ENCODE measurements at regions not wholly inside any gene's neighbourhood (a gene's known extent, or its start where the extent isn't known, plus 50 kb on each side); places are given as distances from the start of the nearest gene placed in this dataset.

DNA sequence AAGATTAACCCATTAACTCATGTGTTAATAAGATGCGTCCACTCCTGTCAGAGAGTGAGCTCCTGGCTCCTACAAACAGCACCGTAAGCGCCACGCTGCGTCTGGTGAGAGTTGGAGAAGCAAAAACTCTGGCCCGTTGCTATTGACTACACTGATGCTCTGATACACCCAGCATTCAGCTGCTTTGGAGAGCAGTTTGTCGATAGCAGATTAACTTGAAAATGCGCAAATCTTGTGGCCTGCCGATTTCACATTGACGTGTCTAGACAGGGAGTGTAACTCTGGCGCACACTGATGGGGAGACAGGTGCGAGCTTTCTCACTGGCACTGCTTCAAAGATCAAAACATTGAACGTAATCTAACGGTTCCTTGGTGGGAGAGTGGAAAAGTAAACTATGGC is 151.7 kb upstream of the RPS6KA2 start:
- H3K9me3 Mint-ChIP-seq, result no peaks in the 10 kb centered on the region
- H3K4me3 Mint-ChIP-seq, result no peak overlapping the region
- H3K27ac Mint-ChIP-seq, result no peak overlapping the region
- H3K36me3 Mint-ChIP-seq (ENCODE audit: low read depth), result no peaks in the 10 kb centered on the region
- no peak for DNase-seq
- H3K27me3 Mint-ChIP-seq, result peaks cover 2% of the 10 kb centered on the region
- H3K4me1 Mint-ChIP-seq (ENCODE audit: low read depth), result no peaks in the 10 kb centered on the region

DNA sequence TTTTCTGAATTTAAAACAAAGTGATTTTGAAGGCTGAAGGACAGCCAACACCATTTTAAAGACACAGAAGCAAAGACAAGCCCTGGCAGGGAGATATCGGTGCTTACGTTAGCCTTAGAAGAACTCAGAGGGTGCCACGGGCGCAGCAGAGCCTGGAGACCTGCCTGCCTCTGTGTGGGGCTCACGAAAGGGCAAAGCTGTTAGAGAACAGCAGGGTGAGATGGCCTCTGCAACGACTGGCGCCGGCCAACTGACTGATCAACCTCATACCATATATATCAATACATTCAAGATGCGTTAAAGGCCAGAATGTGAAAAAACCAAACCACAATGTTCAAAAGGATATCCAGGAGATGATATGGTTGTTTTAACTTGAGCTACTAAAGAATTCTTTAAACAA is 151.0 kb upstream of the RPS6KA2 start:
- no peaks in the 10 kb centered on the region for H3K36me3 Mint-ChIP-seq (ENCODE audit: low read depth)
- no peak for DNase-seq
- no peak overlapping the region for H3K27ac Mint-ChIP-seq
- H3K4me1 Mint-ChIP-seq (ENCODE audit: low read depth), result no peaks in the 10 kb centered on the region
- no peak overlapping the region for H3K4me3 Mint-ChIP-seq
- H3K9me3 Mint-ChIP-seq, result no peaks in the 10 kb centered on the region
- peaks cover 9% of the 10 kb centered on the region for H3K27me3 Mint-ChIP-seq

DNA sequence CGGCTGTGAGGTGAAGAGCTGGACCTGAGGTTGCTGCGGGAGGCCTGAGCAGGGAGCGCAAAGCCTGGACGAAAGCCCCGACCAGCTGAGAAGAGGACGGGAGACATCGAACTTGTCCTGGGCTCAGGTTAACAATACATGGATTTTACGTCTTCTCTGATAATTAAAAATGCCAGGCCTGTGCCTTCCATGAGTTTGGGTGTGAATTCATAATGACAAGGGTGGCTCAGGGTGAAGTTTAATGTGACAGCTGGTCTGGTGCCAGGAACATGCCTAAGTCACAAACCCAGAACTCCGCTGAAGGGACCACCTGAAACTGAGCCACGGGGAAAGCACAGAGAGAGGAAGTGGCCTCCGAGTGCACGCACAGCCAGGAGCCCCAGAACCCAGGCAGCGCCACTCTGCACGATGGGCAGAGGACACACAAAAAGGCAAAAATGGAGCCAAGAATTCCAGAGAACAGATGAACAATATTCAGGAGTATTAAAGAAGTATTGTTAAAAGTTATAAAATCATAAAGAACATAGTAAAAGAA is 150.1 kb upstream of the RPS6KA2 start:
- Mint-ChIP-seq H3K9me3 (no peaks in the 10 kb centered on the region), H3K4me1 (ENCODE audit: low read depth) (no peaks in the 10 kb centered on the region), H3K27ac (no peak overlapping the region), H3K27me3 (peaks cover 15% of the 10 kb centered on the region), H3K4me3 (no peak overlapping the region), H3K36me3 (ENCODE audit: low read depth) (no peaks in the 10 kb centered on the region)
- no peak for DNase-seq

DNA sequence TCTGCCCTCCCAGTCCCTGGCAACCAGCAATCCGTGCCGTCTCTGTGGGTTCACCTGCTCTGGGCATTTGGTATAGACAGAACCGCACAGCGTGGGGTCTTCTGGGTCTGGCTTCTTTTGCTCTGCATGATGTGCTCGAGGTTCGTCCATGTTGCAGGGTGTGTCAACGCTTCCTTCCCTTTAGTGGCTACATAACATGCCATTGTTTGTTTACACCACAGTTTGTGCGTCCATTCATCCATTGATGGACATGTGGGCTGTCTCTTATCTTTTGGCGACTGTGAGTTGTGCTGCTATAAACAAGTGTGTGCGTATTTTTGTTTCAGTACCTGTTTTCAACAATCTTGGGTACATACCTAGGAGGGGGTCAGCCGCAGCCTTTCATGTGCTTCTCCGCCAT is 149.5 kb upstream of the RPS6KA2 start:
- H3K36me3 Mint-ChIP-seq (ENCODE audit: low read depth), result no peaks in the 10 kb centered on the region
- no peak for DNase-seq

DNA sequence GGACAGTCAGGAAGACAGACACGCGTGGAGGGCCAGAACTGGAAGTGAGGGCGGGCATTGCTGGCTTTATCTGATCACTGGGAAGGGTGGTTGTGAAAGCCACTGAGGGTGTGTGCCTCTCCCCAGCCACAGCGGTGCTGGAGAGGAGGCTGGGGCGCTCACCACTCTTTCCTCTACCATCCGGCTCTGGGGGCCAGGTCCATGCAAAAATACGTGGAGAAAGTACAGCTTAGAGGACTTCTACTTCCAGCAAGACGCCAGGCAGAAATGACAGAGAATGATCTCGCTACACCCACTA is 148.8 kb upstream of the RPS6KA2 start:
- Mint-ChIP-seq H3K27me3 (peaks cover 24% of the 10 kb centered on the region), H3K4me3 (no peak overlapping the region), H3K27ac (no peak overlapping the region), H3K36me3 (ENCODE audit: low read depth) (no peaks in the 10 kb centered on the region), H3K9me3 (no peaks in the 10 kb centered on the region), H3K4me1 (ENCODE audit: low read depth) (peaks cover 4% of the 10 kb centered on the region)
- DNase-seq, result no peak

More for the DNA sequence above, 149.5 kb upstream of the RPS6KA2 start:
- Mint-ChIP-seq H3K4me3 (no peak overlapping the region), H3K27me3 (peaks cover 20% of the 10 kb centered on the region), H3K4me1 (ENCODE audit: low read depth) (no peaks in the 10 kb centered on the region), H3K27ac (no peak overlapping the region), H3K9me3 (no peaks in the 10 kb centered on the region)

DNA sequence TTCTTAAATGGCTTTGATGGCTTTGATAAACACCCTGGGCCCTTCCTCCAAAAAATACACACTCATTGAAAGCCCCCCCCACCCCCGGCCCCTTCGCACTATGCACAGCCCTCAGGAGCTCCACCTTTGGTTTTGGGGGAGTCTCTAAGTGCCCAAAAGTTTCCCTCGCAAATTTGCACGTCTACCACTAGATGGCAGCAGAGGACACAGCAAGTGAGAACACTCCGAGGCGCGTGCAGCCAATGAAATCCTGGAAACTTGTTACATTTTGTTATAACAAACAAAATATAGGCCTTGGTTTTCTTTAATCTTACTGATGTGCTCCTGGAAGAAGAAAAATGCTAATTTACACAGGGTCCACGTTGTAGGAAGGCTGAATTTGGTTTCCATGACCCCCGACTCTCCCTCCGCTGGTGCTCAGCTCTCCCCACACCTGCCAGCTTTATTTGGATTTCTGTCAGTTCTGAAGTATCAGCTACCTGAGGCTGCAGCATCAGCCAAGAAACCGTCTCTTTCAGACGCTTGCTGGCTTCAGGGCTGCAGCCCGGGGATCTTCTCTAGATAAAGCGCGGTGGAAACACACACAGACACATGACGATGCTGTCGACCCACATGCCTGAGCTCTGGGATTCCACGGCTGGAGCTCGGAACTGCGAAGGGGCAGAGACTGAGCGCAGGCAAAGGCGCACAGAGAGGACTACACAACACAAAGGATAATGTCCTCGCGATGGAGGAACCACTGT is 148.3 kb upstream of the RPS6KA2 start:
- Mint-ChIP-seq H3K4me1 (ENCODE audit: low read depth) (peaks cover 7% of the 10 kb centered on the region), H3K36me3 (ENCODE audit: low read depth) (no peaks in the 10 kb centered on the region), H3K9me3 (no peaks in the 10 kb centered on the region), H3K4me3 (no peak overlapping the region), H3K27me3 (peaks cover 28% of the 10 kb centered on the region), H3K27ac (no peak overlapping the region)
- DNase-seq, result peak; percentile 61

DNA sequence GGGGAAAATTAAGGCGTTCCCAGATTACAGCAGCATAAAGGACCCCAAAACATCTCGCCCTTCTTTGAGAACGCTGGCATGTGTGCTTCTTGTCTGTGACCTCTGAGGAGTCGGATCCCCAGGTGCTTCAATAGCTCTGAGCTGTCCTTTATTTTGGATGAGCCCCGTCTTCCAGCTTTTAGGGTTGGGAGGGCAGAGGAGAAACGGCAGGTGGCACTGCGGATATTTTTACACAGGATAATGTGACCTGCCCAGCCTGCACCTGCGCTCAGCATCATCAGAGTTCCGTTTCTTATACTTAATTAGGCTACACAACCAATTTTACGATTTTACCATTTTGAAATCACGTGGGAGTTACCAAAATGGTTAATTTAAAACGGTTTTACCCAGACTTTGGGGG is 147.7 kb upstream of the RPS6KA2 start:
- Mint-ChIP-seq H3K4me1 (ENCODE audit: low read depth) (peaks cover 7% of the 10 kb centered on the region), H3K9me3 (no peaks in the 10 kb centered on the region), H3K36me3 (ENCODE audit: low read depth) (no peaks in the 10 kb centered on the region), H3K27me3 (peaks cover 29% of the 10 kb centered on the region), H3K4me3 (no peak overlapping the region), H3K27ac (no peak overlapping the region)
- no peak for DNase-seq

DNA sequence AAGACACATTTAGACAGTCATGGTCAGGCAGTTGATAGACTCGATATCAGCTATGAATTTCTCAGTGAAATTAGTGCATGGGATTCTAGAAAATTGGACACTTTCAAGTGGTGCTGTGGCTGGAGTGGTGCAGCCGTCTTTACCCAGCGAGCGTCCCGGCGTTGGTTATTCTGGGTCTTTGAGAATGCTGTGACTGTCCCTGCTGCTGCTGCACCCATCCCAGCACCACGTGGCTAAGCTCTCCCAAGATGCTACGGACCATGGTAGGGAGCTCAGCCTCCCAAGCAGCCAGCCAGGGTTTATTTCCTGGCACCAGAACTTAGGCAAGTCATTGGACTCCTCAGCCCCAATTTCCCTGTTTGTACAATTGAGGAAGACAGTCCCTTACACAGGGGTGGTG is 147.2 kb upstream of the RPS6KA2 start:
- Mint-ChIP-seq H3K4me3 (no peak overlapping the region), H3K9me3 (no peaks in the 10 kb centered on the region), H3K27ac (no peak overlapping the region), H3K4me1 (ENCODE audit: low read depth) (peaks cover 7% of the 10 kb centered on the region), H3K27me3 (peaks cover 29% of the 10 kb centered on the region), H3K36me3 (ENCODE audit: low read depth) (no peaks in the 10 kb centered on the region)
- no peak for DNase-seq

DNA sequence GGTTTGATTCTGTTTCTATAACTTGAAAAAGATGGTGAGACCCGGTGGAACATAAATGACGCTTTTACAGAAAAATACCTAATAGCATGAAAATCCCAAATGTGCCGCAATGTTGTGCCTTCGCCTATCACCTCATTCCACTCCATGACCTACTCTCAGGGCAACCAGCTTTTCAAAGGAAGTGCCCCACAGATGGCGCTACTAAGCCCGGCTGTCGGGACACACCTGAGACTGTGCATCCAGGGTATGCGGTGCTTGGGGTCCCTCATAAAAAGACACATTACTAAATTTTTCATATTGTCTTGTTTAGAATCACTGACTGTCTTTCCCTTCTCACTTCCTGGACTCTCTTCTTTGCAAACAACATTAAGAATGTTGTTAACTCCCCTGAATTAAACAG is 145.5 kb upstream of the RPS6KA2 start:
- no peak overlapping the region for H3K27ac Mint-ChIP-seq
- H3K27me3 Mint-ChIP-seq, result peaks cover 29% of the 10 kb centered on the region
- no peak overlapping the region for H3K4me3 Mint-ChIP-seq
- no peak for DNase-seq
- no peaks in the 10 kb centered on the region for H3K9me3 Mint-ChIP-seq
- H3K36me3 Mint-ChIP-seq (ENCODE audit: low read depth), result no peaks in the 10 kb centered on the region
- peaks cover 7% of the 10 kb centered on the region for H3K4me1 Mint-ChIP-seq (ENCODE audit: low read depth)

DNA sequence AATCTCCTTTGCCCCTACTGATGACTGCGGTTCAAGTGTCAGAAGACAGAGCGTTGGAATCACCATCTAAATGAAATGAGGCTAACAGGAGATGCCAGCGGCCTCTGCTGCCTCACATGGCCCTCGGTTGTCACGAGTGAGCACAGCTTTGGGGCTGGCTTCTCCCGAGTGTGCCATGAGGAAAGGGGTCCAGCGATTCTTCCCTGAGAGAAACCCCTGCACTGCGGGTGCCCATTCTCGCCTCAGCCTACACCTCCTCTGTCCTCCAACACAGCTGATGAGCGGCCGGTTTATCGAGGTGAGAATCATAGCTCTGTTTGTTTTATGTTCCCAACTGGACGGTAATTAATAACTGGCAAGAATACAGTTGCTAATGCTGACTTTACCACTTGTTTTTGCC is 144.7 kb upstream of the RPS6KA2 start:
- no peak for DNase-seq
- H3K4me3 Mint-ChIP-seq, result no peak overlapping the region
- no peak overlapping the region for H3K27ac Mint-ChIP-seq
- H3K4me1 Mint-ChIP-seq (ENCODE audit: low read depth), result peaks cover 7% of the 10 kb centered on the region
- H3K27me3 Mint-ChIP-seq, result peaks cover 29% of the 10 kb centered on the region
- no peaks in the 10 kb centered on the region for H3K9me3 Mint-ChIP-seq
- no peaks in the 10 kb centered on the region for H3K36me3 Mint-ChIP-seq (ENCODE audit: low read depth)

DNA sequence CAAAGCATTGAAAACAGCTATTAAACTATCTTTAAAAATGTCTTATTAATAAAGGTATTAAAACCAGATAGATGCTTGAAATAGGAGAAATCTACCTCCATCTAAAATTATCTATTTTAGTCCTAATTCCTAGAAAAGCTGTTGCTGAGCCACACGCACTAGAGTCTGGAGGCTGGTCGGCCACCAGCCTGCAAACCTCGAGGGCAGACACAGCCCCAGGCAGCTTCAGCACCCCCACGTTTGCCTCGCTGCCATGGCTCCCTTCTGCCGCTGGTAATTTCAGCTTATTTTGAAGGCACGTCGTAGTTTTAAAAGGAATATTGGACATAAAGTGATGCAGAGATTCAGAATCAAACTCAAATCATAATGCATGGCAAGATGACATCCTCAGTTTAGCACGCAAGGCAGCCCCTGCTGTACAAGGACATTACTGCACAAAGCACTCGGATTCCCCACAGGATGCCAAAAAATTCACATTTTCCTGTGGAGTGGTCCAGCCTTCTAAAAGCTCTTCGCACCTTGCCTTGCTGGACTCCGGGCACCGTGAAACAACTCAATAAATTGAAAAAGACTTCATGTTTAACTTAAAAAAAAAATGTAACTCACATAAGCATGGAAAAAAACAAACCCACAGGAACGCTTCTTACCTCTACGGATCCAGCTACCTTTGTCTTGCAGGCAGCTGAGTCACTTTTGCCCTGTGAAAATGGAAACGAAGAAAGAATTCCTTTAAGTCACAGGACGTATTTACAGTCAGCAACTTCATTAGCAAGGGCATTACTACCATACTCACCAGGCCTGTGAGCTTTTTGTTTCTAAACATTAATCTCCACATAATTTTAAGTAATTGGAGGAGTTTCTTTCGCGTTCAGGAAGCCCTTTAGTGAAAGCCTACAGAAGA is 143.4 kb upstream of the RPS6KA2 start:
- H3K9me3 Mint-ChIP-seq, result no peaks in the 10 kb centered on the region
- H3K27me3 Mint-ChIP-seq, result peaks cover 29% of the 10 kb centered on the region
- no peak overlapping the region for H3K27ac Mint-ChIP-seq
- DNase-seq, result no peak
- H3K4me3 Mint-ChIP-seq, result no peak overlapping the region
- peaks cover 7% of the 10 kb centered on the region for H3K4me1 Mint-ChIP-seq (ENCODE audit: low read depth)
- no peaks in the 10 kb centered on the region for H3K36me3 Mint-ChIP-seq (ENCODE audit: low read depth)

DNA sequence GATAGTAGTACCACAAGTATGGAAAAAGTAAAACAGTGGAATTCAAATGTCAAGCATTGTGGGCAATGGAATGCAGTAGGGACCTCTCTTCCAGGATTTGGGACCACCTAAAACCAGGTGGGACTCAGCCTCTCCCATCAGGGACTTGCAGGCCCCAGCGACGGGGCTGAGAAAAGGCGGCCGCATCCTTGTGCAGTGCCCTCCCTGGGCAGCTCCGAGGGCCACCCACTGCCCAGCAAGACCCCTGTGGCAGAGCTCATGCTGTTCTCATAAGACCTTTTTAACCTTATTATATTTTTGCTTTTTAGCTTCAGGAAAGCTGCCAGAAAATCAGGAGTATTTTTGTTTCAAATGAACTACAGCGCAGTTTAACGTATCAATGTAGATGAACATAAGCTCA is 142.6 kb upstream of the RPS6KA2 start:
- Mint-ChIP-seq H3K27me3 (peaks cover 29% of the 10 kb centered on the region), H3K27ac (no peak overlapping the region), H3K36me3 (ENCODE audit: low read depth) (no peaks in the 10 kb centered on the region), H3K9me3 (no peaks in the 10 kb centered on the region), H3K4me1 (ENCODE audit: low read depth) (peaks cover 7% of the 10 kb centered on the region), H3K4me3 (no peak overlapping the region)
- DNase-seq, result no peak

DNA sequence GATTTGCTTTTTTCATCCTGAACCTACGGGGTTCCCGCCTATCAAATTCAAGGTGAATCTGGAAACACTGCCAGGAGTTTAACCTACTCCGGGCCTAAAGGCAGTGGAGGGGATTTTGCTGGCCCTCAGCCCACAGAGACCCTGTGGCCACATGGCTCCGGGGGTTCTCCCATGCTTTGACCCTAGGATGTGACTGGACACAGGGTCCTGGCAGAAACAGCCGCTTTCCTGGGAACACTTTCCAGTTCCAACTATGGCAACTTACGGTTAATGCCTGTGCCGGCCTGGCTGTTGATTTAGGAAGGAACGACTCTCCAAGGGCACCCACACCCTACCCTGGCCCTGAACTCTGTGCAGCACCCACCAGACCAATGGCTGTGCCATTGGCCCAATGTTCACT is 141.7 kb upstream of the RPS6KA2 start:
- peaks cover 7% of the 10 kb centered on the region for H3K4me1 Mint-ChIP-seq (ENCODE audit: low read depth)
- no peak overlapping the region for H3K4me3 Mint-ChIP-seq
- peak; percentile 6 for DNase-seq
- no peak overlapping the region for H3K27ac Mint-ChIP-seq
- peaks cover 27% of the 10 kb centered on the region for H3K27me3 Mint-ChIP-seq
- no peaks in the 10 kb centered on the region for H3K36me3 Mint-ChIP-seq (ENCODE audit: low read depth)
- no peaks in the 10 kb centered on the region for H3K9me3 Mint-ChIP-seq

DNA sequence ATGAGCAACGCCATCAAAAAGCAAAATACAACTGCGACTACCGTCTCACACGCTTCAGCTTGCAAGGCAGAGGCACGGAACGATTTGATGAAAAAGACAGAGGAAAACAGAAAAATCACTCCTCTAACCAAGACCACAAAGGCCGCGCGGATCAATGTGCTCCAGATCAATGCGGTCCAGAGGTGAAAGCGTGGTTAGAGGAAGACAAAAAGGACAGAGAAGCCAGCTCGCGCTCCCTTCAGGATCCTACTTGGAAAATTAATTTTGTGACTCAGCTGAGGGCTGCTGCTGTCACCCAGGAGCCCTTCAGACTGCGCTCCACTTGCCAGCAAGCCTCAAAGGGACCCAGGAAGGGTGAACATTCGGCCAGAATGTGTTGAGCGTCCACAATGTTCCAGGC is 140.2 kb upstream of the RPS6KA2 start:
- no peaks in the 10 kb centered on the region for H3K9me3 Mint-ChIP-seq
- no peak overlapping the region for H3K4me3 Mint-ChIP-seq
- no peaks in the 10 kb centered on the region for H3K36me3 Mint-ChIP-seq (ENCODE audit: low read depth)
- H3K4me1 Mint-ChIP-seq (ENCODE audit: low read depth), result peaks cover 7% of the 10 kb centered on the region
- no peak overlapping the region for H3K27ac Mint-ChIP-seq
- DNase-seq, result peak; percentile 8
- peaks cover 15% of the 10 kb centered on the region for H3K27me3 Mint-ChIP-seq

DNA sequence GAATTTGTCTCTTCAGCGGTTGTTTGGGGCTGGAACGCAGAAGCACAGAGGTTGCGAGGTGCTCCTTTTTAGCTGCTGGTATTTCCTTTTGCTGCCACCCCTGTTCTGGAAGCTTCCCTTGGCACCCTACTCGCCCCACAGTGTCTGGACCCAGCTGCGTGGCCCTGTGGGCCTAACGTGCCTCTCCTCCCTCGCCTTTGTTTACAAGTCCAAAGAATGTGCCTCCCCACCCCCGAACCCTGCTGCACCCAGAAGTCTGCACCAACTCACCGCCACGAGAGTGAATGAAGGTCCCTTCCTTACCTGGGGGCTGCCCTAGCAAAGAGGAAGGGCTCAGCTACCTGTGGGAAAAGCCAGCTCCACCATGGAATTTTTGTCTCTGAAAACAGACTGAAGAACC is 139.7 kb upstream of the RPS6KA2 start:
- H3K4me3 Mint-ChIP-seq, result no peak overlapping the region
- no peaks in the 10 kb centered on the region for H3K9me3 Mint-ChIP-seq
- no peak overlapping the region for H3K27ac Mint-ChIP-seq
- H3K27me3 Mint-ChIP-seq, result peaks cover 11% of the 10 kb centered on the region
- H3K36me3 Mint-ChIP-seq (ENCODE audit: low read depth), result no peaks in the 10 kb centered on the region
- DNase-seq, result peak; percentile 23
- H3K4me1 Mint-ChIP-seq (ENCODE audit: low read depth), result peaks cover 7% of the 10 kb centered on the region
